NCI-H1436 (cell line): ENCODE measurements at regions not wholly inside any gene's neighbourhood (a gene's known extent, or its start where the extent isn't known, plus 50 kb on each side); places are given as distances from the start of the nearest gene placed in this dataset.

Source experiments
- DNase-seq: peaks from one replicate; lab custom pipeline; 2025; lab: John Stamatoyannopoulos, UW

DNA sequence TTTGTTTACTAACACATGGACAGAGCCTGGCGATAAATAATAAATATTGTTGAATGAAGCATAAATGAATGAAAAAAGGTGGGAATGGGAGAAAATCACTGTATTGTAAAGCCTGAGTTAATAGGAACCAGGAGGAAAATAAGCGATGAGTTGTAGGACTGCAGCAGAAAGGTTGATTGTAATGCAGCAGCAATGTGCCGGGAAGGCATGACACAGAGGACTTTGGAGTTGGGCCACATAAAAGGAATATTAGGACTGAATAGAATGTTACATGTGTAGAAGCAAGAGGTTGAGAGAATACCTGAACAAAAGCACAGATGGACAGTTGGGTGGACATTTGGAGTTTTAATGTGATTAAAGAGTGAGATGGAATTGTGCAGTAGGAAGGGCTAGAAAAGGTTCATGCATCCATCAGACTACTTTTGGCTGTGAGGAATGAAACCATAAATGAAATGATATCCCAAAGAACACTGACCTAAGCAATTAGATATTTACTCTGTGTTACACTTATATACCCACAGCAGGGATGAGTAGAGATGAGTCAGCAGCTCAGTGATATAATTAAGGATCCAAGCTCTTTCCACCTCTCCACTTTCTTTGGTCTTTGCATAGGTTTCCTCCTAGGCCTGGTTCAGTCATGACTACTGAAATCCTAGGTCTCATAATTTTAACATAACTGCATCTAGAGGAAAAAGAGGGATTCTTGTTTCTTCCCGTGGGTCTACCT, 55.4 kb downstream of the CCER1 start:
- no peak for DNase-seq

DNA sequence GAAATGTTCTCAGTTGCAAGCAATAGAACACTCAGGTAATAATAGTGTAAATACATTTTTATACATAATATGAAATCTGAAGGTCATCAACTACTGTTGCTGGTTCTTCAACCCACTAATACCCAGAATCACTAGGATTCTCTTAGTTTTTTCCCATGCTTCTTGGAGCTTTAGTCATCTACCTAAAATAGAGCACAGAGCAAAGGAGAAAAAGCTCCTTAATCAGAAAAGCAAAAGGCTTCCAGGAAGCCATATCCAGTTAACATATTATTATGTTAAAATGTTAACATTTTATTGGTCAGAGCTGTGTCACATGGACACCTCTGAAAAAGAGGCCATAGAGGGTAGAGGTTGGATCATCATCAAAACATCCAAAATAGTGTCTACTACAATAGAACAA, 57.0 kb downstream of the CCER1 start:
- DNase-seq, result no peak

DNA sequence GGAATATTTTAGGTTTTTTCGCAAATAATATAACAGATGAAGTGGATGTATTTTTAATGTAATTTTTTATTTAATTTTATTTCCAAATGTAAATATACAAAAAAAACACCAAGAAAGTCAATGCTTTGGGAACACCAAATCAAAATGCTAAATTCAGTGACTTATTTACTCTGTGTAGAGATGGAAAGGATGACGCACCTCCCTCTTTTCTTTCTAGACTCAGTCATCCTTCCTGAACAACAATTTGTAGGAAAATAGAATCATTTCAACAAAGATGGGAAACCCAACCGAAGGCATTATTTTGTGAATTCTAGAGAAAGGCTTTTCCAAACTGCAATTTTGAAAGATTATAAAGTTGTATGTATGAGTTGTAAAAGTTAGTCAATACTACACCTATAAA, 57.7 kb downstream of the CCER1 start:
- no peak for DNase-seq

DNA sequence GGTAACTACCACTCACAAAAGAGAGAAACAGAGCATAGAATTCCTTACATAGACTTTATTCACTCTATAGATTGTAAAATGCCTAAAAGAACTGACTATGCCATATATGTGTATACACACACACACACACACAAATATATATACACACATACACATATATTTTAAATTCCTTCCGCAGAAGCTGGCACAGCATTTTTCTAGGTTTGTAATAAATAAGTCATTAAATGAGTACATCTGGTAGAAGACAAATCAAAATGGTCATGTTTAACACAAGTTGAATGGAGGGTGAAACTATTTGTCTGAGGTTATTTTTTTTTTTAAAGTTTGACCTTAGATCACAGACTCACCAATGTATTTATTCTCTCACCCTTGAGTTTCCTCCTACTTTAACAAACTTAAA, 58.2 kb downstream of the CCER1 start:
- no peak for DNase-seq

DNA sequence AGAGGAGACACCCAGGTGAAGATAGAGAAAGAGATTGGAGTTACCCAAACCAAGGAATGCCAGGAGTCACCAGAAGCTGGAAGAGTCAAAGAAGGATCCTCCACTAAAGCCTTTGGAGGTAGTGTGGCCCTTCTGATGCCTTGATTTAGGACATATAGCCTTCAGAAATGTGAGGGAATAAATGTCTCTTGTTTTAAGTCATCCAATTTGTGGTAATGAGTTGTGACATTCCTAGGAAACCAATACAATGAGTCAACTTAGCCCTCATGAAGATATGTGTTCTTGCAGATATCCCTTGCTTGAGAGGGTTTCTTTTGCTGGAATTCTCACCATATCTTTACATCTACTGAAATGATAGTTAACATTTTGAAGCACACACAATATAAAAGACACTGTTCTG, 58.8 kb downstream of the CCER1 start:
- DNase-seq, result no peak

DNA sequence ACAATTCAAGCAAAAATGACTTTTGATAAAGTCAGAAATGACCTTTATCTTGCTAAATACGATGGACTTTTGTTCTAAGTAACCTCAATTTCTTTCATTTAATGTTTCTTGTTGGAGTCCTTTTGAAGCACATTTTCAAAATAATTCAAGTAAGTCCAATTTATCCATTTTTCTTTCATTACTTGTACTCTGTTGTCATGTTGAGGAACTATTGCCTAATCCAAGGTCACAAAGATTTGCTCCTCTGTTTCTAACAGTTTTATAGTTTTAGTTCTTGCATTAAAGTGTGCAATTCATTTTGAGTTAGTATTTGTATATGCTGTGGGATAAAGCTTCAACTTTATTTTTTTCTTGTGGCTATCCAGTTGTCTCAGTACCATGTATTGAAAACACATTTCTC, 66.7 kb downstream of the CCER1 start:
- no peak for DNase-seq

DNA sequence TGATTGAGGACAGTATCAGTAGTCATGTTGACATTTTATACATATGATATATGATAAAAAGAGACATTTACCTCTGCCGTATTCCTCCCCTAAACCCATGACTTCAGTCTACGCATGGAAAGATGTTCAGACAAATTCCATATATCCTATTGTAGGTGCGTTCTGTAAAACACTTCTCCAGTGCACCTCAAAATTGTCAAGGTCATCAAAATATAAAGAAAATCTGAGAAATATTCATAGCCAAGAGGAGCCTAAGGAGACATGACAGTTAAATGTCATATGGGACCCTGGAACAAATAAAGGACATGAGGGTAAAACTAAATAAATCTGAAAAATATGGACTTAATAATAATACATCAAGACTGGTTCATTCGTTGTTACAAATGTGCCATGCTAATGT, 71.5 kb downstream of the CCER1 start:
- no peak for DNase-seq

DNA sequence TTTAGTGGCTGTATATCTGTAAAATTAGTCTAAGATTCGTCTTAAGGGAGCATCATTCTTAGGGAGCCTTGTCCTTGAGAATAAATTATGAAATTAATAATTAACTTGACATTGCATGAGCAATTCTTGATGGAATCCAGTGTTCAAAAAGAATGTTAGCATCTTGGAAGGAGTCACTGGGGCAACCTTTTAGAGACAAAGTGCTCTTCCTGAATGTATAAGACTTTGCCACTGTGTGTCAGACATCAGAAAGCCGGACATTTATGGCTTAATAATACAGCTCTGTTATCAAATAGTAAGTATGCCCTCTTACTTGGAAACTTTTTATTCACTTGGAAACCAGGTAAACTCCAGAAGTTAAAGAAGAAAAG, 83.3 kb downstream of the CCER1 start:
- DNase-seq, result no peak

DNA sequence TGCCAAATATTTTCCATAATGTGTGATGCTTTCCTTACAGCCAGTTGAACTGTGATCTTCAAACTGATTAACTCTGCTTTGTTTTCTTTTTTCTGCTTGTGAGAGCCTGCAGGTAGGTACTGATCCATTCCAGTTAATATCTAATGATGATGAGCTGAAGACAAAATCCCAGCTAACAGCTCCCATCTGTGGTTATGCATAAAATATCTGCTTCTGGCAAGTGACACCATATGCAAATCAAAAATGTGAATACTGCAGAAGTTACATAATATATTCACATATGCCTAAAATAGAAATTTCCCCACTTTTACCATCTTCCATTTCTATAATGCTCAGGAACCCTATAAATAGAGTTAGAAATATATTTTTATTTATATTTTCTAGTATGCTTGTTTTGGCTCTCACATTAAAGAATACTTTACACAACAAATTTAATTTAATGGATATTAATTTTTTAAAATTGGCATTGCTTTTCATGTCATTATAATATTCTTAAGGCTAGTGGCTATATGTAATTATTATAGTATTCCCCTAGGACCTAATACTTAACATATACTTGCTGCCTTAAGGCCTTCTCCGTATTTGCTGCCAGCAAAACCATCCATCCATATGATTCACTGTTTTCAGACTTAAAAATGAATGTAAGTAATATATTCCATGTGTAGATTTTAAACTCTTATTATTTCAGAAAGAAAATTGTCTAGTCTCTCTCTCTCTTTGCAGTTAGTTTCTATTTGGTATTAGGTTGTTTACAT, 83.8 kb downstream of the CCER1 start:
- no peak for DNase-seq

DNA sequence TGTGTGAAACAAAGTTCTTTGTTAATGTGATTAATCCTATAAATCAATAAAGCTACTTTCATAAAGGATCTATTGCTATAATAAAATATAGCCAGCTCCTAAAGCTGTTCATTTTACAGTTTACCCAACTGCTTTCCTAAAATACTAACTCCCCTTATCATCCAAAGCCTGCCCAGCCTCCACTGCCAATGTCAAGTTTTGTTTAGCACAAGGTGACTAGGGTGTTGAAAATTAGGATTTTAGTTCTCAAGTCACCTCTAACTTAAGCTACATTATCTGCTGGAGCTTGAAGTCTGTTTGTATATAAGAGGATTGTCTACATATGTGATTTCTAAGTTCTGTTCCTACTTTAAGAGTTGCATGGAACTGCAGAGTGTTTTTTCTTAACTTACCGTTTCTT, 86.3 kb downstream of the CCER1 start:
- no peak for DNase-seq

DNA sequence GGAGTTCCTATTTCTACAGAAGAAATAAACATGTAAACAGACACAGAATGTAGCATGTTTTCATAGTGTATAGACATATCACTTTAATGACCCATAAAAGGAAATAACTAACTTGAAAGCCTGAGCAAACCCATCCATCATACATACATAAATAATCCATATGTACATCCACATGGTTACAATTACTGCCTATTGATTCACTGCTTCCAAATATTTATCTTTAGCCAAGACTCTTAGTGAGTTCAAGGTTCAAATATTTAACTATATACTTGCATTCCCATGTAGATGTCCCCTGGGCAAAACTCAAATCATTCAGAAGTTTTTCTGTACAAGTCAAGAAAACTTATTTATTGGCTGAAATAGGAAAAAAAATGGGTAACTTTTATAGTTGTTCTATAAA, 95.4 kb downstream of the CCER1 start:
- DNase-seq, result no peak

DNA sequence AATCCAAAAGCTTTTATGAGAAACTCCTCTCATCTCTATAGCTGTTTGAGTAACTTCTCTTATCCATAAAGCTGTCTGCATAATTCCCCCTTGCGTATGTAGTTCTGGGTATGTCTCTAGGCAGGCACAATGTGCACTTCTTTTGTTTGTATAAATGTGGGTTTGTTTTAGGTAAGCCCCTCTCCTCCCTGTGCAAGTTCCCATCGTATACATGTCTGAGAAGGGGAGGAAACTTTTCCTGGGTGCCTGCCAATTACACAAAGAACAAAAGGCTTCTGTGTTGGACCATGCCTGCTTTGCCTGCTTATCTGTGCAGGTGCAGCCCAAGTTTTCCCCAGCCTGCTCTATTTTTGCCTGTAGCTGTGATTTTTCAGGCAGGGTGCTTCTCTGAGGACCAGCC, 96.7 kb downstream of the CCER1 start:
- DNase-seq, result no peak

DNA sequence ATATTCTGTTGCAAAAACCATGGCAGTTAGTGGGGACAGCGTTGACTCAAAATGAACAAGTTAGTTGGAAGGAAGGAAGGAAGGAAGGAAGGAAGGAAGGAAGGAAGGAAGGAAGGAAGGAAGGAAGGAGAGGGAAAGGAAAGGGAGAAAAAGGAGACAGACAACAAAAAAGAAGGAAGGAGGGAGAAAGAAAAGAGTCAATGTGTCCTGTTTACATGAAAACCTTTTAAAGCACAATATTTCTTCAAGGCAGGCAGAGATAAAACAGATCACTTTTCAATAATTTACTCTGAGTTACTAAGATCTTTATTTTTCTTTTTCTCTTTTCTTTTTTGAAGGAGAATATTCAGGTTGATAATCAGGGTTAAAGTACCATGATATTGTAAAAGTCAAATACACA, 99.4 kb downstream of the CCER1 start:
- no peak for DNase-seq

DNA sequence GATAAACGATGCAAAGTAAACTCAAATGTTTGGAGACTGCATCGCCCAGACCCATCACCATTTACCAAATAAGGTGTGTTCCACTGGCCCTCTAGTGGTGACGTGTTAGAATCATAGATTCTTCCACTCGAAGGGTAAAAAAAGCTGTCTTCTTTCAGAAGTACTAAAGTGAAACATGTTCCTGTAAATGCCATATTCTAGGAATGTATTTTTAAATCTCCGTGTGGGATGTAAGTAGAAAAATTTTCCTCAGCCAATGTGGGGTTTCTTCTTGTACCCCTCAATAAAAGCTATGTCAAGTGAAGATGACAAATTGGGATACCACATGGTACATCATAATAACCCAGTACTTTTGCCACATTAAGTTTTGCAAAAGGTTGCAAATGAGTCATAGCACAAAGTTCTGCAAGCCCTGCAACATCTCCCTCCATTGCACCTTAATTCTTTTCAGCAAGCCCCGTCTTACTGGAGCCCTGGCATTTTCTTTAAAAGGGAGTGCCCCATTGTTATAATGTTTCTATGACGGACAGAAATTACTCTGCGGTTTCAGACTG, 100.8 kb downstream of the CCER1 start:
- peak; percentile 4 for DNase-seq

DNA sequence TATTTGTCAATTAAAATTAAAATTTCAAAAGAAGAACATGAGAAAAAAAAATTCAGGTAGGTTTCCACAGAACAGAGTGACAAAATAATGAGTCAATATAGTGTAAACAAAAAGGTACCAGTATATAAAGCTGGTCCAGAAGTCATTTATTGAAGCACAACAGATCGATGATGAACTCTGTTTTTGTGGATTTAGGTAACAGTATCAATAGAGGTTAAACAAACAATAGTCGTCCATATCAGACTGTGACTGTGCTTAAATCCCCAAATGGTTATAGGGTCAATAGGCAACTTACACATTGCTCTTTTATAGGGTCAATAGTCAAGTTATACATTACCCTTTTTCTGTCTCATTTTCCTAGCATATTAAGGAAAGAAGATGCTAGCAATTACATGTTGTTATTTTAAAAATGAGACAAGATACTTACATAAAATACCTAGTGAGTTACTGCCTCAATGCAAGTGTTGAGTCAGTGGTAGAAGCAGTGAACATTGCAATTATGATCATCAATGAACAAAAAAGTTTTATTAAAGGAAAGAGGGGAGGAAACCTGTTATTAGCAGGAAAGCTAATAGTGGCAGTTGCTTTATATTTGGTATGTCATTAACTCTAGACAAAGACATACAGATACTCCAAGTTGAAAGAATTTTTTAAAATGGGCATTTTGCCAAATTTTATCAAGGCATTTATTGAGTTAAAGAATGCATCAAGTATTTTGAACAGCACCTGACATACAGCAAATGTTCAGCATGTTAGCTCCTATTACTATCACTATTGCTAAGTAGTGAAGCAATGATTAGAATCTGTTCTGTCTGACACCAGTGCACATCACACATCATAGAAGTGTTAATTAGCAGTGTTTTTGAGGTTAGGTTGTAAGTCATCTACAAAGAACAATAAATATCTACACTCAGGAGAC, 102.9 kb downstream of the CCER1 start:
- DNase-seq, result no peak

DNA sequence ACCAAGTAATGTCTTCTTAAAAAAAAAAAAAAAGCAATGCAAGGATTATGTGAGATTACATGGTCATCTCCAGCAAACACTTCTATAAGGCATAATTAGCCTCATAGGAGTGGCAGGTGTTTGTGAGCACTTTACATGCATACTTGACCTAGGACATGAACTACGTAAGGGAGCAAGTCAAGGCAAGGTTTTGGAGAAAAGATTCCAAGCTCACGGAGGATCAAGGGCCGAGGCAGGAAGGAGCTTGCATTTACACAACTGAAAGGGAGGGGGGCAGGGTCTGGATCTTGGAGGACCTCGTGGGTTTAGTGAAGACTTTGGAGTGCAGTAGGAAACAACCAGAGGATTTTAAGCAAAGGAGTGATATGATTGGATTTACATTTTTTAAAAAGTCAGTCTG, 112.5 kb downstream of the CCER1 start:
- DNase-seq, result no peak

DNA sequence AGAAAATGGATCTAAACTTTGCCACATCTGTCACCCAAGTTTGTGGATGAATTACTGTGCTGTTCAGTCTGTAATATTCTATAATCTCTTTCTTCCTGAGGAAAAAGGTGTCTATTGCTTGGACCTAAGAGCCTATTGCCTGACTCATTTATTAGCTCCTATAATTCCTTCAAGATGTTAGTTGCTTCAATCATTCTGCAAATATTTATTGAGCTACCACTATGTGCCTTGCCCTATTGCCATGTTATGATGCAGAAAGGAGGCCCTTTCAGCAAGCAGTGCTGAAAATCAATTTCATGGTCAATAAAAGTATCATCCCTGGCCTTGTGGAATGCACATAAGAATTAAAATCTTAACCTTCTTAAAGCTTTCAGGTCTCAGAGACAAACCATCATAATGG, 113.6 kb downstream of the CCER1 start:
- no peak for DNase-seq

DNA sequence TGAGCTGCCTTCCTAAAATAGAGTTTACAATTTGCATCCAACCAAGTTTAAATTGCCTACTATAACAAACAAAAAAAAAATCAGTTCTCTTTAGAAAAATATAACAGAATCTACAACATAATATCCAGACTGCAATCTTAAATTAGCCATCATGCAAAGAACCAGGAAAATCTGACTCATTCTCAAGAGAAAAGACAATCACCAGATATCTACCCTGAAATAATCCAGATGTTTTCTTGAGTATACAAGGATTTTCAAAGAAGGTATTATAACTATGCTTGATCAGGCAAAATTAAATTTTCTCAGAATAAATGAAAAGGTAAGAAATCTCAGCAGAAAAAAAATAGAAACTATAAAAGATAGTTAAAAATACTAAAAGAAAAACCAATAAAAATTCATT, 115.6 kb downstream of the CCER1 start:
- no peak for DNase-seq

DNA sequence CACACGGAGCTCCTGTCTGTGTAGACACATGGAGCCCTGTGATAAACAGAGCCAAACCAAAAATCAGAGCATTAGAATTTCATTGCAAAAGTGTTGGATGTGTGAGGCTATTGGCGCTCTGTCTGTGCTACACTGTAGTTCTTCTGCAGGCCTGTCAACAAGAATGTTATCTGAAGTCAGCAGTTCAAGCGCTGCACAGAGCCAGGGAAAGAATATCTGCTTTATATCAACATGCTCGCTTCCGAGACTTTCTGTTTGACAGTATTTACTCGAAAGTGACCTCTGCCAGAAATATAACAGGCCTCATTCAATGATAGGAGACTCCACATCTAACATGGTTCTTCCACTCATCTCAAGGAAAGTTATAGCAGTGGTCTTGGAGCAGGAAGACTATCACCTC, 118.3 kb downstream of the CCER1 start:
- DNase-seq, result no peak

DNA sequence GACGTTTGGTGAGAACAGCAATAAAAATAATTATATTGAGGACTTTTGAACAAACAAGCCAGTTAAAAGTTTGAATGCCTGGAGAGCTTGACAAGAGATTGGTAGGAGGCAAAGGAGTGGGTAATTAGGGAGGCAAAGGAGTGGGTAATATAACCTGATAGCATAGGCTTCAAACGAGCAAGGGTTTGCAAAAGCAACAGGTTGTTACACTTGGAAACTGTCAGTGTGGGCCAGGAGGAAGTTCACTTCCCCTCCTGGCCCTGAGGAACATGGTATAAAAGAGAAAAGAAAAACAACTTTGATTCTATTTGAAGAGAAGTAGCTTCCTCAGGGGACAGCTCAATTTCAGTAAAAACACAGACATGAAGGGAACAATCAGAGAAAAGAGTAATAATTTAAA, 121.7 kb downstream of the CCER1 start:
- DNase-seq, result peak; percentile 10

DNA sequence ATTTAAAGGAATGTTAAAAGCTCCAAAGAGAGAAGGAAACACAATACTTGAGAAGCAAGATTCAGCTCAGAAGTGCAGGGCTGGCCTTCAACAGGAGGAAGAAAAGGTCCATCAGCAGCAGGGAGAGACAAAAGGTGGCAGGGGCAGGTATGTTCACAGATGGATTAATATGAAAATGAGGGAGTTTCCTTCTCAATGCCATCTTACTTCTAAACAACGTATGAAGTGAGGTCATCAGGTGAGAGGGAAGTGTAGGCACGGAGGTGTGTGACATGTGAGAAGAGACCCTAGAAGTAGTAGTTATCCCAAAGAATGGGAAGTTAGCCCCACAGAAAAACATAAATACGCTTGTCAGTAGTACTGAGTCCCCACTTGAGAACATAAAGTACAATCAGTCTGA, 122.5 kb downstream of the CCER1 start:
- DNase-seq, result no peak

DNA sequence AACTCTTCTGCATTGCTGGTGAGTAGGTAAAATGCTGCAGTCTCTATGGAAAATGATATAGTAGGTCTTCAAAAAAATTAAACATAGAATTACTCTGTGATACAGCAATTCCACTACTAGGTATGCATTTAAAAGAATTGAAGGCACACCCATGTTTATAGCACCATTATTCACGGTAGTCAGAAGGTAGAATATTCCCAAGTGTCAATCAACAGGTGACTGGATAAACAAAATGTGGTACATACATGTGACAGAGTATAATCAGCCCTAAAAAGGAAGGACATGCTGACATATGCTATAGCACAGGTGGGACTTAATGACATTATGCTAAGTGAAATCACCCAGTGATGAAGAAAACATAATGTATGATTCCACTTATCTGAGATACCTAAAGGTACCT, 123.3 kb downstream of the CCER1 start:
- DNase-seq, result no peak

DNA sequence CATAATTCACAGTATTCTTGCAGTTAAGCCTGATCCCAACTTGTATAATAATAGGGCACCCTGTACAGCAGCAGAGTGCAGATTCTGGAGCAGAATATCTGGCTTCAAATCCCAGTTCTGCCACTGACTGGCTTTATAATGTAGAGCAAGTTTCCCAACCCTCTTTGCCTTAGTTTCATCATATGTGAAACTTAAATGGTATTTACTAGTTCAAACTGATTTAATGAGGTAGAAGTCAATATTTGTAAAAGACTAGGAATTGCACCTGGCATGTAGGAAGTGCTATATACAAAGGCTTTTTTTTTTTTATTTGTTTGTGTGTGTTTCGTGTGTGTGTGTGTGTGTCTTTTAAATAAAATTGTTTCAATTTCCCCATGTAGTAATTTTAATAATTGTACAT, 125.9 kb downstream of the CCER1 start:
- no peak for DNase-seq
